DMS114 treated with DMSO at 0.1 percent for 48 hours (cell line): ENCODE measurements at regions not wholly inside any gene's neighbourhood (a gene's known extent, or its start where the extent isn't known, plus 50 kb on each side); places are given as distances from the start of the nearest gene placed in this dataset.

ENCODE experiments used
- DNase-seq: peaks from one replicate; lab custom pipeline; 2025; ENCODE audit not compliant: unreplicated experiment; lab: John Stamatoyannopoulos, UW

DNA sequence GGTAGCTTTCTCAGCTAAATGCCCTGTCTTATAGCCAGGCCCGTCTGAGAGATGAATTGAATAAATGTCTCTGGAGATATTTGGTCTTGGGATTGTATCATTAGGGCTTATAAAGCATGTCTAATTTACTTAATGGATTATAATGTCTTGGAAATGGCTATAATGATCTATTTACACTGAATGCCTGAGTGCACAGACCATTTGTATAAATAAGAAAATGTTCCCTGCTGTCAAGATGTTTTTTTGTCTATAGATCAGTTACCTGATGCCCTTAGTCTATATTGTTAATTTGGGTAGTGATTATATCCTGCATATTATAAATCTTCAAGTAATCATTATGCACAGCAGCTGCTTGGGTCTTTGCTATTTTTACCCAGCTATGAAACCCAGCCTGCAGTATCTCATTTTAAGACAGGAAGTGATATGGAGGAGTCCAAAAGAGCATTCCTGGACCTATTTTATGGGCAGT is 112.9 kb upstream of the ACTBL2 start:
- no peak for DNase-seq

DNA sequence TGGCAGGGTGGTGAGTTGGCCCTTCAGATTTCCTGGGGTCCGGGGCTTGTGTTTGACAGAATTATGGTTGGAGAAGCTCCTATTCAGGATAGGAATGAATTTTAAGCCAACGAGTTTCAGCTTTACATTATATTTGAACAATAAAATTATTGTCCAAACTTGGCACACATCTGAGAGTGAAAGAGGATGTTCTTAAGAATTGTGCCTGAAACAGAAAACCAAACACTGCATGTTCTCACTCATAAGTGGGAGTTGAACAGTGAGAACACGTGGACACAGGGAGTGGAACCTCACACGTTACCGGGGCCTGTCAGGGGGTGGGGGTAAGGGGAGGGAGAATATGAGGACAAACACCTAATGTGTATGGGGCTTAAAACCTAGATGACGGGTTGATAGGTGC is 111.8 kb upstream of the ACTBL2 start:
- no peak for DNase-seq

GRCh38 chr5:57592236-57592635 is 109.6 kb upstream of the ACTBL2 start:
- no peak for DNase-seq

GRCh38 chr5:57586649-57587048 is 104.0 kb upstream of the ACTBL2 start:
- DNase-seq = no peak

GRCh38 chr5:57582578-57583070 is 100.0 kb upstream of the ACTBL2 start:
- no peak for DNase-seq

DNA sequence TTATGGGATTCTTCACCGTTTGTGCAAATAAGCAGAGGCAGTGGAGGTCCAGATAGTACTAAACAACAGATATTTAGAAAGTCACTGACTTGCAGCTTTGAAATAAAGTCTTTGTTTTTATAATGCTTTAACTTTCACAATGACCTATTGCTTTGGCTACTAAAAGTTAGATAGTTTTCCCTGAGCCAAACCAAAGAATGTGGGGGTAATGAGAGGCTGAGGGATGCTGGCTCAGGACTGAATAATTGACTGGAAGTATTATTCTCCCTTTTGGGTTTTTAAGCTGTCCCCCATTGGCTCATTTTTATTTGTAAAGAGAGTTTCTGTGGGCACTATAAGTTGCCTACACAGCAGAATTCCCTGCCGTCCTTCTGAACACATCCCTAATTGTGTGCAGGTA is 99.2 kb upstream of the ACTBL2 start:
- no peak for DNase-seq

GRCh38 chr5:57581222-57581621 is 98.6 kb upstream of the ACTBL2 start:
- no peak for DNase-seq

DNA sequence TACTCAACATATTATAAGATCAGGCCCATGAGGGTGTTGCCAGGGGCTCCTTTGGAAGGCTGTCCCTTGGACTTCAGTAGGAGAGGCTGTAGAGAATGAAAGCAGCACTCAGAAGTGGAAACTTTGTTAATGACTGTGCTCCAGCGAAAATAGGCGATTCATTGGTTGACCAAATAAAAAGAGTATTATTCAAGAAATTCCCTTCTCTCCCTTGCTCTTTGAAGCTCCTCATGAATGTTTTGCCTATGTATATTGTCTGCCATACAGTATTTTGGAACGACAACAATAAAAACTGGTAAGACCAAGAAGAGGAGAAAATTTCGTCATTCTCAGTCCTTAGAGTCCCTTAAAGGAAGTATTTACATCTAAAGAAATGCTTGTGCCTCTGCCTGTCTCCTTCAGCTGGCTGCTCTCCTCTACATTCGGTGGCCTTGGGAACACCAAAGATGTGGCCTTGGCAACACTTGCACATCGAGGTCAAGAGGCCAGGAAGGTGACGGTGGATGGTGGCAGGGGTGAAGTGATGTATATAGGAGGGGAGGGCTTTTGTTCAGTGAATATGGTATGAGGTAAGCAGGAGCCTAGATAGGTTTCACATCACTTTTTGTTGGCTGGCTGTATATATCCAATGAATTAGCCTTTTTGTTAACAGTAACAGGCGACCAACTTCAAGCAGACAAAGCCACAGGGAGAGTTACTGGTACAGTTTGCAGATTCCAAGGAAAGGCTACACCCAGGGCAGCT is 95.0 kb upstream of the ACTBL2 start:
- DNase-seq = no peak

DNA sequence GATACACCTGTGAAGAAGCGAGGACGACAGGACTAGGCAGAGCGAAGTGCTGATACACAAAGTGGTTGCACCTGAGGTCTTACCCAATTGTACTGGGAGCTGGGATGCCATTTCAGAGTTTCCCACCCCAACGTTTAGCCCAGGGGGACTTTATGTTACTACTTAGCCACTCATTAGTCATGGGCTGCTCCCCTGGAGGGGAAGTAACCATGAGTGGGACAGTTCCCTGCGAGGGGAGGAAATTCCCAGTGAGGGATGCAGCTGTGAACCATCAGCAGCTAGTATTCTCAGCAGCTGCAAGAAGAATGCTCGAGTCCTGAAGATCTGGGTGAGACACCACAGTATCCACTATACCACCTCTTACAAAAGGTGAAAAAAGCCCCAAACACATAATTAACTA is 93.7 kb upstream of the ACTBL2 start:
- no peak for DNase-seq

DNA sequence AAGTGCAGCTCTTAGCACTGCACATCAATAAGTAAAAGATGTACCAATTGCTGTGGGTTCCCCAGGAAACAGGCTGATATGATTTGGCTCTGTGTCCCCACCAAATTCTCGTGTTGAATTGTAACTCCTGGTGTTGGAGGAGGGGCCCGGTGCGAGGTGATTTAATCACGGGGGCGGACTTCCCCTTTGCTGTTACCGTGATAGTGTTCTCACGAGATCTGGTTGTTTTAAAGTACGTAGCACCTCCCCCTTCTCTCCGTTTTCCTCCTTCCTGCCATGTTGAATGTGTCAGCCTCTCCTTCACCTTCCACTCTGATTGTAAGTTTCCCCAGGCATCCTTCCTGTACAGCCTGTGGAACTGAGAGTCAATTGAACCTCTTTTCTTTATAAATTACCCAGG is 93.2 kb upstream of the ACTBL2 start:
- no peak for DNase-seq

DNA sequence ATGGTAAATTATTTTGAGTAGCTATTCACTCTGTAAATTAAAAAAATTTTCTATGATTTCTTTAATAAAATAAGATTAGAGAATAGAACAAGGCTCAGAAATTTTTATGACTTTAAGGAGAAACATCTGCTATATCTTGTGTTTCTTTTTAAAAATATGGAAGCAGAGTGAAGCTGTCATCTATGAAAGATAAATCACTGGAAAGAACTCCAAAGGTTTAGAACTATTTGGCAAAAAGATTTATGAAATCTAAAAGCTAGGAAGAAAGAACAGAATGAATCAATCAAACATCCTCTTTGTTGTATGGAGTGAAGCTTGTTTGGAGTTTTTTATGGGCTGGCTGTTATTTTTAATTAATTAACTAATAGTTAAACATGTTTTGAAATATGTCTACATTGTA is 89.8 kb upstream of the ACTBL2 start:
- no peak for DNase-seq

DNA sequence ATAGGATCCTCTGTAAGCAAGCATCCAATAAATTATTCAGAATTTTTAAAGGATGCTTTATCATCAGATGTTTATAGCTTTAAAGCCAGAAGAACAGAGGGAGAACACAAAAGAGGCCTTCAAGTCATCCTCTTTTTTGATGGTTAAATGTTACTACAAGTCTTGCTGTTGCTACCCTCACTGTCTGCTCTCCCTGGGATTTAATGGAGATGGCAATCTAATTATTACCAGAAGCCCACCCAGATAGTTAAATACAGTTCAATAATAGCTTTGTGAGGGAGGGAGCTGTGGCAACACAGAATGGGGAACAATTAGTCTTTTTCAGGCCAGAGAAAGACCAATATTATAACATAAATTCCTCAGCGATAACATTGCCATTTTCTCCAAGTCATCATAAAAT is 87.0 kb upstream of the ACTBL2 start:
- no peak for DNase-seq

DNA sequence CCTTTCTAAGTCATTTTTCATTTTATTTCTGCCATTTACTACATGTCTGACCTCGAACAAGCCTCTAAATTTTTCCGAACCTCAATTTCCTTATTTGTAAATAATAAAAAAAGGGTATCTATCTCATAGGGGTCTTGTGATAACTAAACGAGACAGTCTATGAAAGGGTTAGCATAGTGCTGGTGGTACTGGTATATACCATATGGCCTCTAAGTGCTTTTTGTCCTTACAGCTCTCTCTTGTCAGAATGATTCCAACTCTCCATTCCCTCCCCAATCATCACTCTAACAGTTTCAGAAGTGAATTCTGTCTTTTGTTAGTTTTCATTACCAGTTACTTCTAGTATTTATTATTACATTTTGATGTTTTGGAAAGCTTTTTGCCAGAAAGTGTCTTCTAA is 85.5 kb upstream of the ACTBL2 start:
- no peak for DNase-seq

DNA sequence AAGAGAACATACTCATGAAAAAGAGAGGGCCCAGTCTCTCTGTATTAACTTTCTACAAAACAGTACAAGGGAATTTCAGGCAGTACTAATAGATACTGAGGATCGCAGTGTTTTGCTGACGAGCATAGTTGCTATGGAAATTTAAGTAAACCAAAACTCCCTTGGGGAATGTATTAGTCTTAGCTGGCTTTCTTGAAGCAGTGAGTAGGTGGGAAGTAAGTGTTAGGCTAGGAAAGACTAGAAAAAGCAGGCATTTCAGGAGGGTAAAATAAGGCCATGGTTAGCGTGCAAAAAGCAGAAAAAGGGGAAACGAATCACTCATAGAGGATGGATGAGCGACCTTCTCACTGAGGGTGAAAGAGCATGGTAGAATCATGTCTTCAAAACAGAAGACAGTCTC is 84.3 kb upstream of the ACTBL2 start:
- no peak for DNase-seq

- no peak for DNase-seq
Measured at GRCh38 chr5:57561231-57561842, 78.7 kb upstream of the ACTBL2 start.

GRCh38 chr5:57559110-57559635 is 76.6 kb upstream of the ACTBL2 start:
- no peak for DNase-seq

- DNase-seq = no peak
Measured at GRCh38 chr5:57552033-57552432, 69.4 kb upstream of the ACTBL2 start.

DNA sequence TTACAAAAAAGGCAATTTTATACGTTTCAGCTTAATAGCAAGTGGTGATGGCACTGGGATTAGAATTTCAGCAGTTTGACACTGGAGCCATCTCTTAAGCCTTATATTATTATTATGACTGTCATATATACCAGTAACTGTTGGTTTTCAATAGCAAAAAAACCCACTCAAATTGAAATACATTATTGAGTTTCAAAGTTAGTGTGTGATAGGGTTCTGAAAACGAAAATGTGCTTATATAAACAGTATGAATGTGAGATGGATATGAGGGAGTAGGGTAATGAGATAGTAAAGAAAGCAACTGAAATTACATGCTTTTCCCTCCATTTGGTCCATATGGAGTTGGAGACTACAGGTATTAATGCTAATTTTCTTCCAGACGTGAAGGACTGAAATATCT is 68.6 kb upstream of the ACTBL2 start:
- DNase-seq = no peak

- DNase-seq = no peak
Measured at GRCh38 chr5:57550132-57550531, 67.5 kb upstream of the ACTBL2 start.

- DNase-seq = no peak
Measured at GRCh38 chr5:57549566-57549965, 67.0 kb upstream of the ACTBL2 start.

- no peak for DNase-seq
Measured at GRCh38 chr5:57540823-57541222, 58.2 kb upstream of the ACTBL2 start.

DNA sequence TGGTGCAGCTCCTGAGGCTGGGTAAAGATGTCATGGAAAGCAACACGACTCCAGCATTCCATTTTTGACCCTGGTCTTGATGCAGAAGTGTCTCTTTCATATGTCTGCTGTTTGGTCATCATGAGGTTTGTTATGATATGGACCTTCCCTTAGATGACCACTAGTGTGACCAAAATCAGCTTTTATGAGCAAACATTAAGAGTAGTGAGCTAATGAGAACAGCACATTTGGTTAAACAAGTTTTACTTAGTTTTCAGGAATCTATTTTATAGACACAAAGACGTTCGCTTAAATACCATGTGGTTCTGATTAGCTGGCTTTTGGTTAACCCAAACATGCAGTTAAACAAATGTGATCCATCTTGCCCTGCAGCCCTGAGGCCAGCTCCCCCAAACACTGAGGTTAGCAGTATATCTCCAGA is 56.7 kb upstream of the ACTBL2 start:
- no peak for DNase-seq
